ENCODE measurements at regions not wholly inside any gene's neighbourhood (a gene's known extent, or its start where the extent isn't known, plus 50 kb on each side); places are given as distances from the start of the nearest gene placed in this dataset.
A peak's percentile ranks its signal among the peaks of the same experiment; 100 is the strongest.

DNA sequence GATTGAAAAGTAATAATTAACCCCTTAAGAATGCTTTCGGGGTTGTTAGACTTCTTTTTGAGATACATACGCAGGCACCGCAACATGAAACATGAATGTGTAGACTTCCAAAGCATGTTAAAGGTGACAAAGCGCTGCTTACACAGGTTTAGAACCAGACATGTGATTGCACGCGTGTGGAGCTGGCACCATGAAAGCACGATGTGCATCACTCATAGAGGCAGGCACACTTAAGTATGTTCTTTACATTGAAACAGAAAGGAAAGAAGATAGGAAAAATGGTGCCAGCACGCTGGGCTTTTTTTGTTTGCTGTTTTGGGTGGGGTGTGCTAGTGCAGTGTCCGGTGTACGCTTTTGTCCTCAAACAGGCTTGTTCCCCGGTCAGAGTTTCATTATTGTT is 83.6 kb upstream of the PPARA start:
- peak; percentile 62 for DNase-seq (ENCODE audit: low read depth)

- DNase-seq (ENCODE audit: low read depth): peak; percentile 68
Measured at GRCh38 chr22:46067159-46068111, 82.9 kb upstream of the PPARA start.

DNA sequence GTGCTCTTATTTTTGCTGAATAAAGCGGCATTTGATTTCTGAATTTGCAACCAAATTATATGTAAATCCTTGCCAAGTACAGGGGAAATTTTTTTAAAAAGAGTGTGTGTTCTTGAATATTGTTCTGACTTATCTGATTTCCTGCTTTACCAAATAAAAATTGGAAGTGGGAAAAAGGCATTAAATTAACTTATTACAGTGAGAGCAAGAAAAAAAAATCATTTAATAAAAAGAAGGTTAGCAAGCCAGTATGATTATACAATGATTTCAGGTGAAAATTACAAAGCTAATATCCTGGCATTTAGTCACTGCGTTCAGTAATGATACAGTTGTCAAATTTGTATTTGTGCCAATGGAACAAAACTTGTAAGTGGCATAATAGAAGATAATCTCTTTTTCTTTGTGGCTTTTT is 82.1 kb upstream of the PPARA start:
- no peak for DNase-seq (ENCODE audit: low read depth)

GRCh38 chr22:46068593-46069491 is 81.5 kb upstream of the PPARA start:
- peak; percentile 94 for DNase-seq (ENCODE audit: low read depth)

DNA sequence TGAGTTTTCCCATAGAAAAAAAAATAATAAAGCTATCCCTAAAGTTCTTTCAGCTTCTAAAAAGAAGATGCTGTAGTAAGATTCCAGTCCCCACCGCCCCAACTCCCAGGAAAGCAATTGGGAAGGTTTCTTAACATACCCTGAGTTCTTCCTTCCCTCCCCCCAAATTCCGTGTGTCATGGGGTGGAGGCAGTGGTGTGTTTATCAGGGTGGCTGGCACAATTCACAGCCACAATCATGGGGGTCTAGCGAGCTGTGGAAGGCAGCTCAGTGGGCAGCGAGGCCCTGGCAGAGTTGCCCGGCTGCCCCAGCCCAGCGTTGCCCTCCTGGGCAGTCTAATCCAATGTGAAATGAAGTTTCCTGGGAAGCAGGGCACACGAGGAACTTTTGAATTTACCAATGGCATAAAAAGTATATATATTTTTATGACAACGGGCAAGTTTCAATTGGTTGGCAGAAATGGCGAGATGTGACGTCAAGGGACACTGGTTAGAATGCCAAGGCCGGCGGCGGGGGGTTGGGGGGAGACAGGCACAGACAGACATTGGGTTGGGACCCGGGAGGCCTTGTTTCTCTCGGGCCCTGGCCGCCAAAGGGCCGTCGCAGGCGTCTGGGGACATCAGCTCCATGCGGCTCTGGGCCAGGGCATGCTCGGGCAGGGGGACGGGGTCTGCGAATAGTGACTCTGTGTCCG is 80.7 kb upstream of the PPARA start:
- peak; percentile 94 for DNase-seq (ENCODE audit: low read depth)

DNA sequence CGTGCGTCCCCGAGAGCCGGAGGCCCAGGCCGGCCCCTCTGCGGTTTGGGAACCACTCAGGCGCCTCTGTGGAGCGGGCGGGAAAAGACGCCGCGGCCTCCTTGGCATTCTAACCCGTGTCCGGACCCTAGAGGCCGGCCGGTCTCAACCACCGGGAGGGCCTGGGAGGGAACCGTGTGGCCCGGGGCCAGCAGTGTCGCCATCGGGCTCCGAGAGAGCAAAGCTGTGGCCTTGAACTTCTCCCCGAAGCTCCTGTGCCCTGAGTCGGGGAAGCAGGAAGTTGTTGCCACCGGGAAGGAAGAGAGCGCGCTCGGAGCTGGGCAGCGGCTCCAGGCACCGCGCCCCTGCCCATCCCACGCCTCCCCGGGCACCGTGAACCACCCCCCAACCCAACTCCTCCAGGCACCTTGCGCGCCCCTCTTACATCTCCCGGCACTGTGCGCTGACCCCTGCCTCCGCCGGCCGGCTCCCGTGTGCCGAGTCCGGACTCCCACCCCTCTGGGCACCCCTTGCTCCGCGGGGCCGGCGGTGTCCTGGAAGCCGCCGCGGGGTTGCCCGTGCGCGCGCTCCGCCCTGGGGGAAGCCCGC is 80.0 kb upstream of the PPARA start:
- DNase-seq (ENCODE audit: low read depth): no peak

GRCh38 chr22:46070803-46071450 is 79.4 kb upstream of the PPARA start:
- no peak for DNase-seq (ENCODE audit: low read depth)

DNA sequence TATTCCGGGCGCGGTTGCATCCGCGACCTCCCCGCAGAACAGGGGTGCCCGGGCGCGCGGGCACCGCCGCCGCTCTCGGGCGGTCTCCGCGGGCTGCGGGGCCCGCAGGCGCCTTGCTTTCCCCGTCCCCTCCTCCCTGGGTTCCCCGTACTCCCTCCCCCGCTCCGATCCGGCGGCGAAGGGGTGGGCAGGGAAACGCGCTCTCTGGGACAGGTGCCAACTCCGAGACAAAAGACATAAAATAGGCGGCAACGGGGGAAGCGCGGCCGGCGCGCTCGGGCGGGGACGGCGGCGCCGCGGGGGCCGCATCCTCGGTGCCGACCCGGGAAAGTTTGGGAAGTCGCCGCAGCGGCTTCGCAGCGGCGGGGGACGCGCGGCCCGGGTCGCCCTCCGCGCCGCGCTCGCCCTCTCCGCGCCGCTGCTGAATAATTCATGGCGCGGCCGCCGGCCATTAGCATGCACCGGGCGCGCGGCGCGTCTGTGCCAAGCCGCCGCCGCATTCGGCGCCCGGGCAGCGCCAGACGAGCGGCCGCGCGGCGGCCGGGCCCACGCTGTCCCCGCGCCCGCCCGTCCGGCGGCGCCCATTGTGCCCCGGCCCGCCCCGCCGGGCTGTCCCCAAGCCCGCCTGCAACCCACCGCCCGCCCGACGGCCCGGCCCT is 78.7 kb upstream of the PPARA start:
- DNase-seq (ENCODE audit: low read depth): peak; percentile 89

GRCh38 chr22:46072110-46072881 is 78.0 kb upstream of the PPARA start:
- no peak for DNase-seq (ENCODE audit: low read depth)

GRCh38 chr22:46072981-46073682 is 77.2 kb upstream of the PPARA start:
- DNase-seq (ENCODE audit: low read depth): no peak

GRCh38 chr22:46073683-46074504 is 76.4 kb upstream of the PPARA start:
- no peak for DNase-seq (ENCODE audit: low read depth)

GRCh38 chr22:46074771-46075551 is 75.4 kb upstream of the PPARA start:
- DNase-seq (ENCODE audit: low read depth): no peak

- DNase-seq (ENCODE audit: low read depth): no peak
Measured at GRCh38 chr22:46075764-46076531, 74.4 kb upstream of the PPARA start.

- peak; percentile 69 for DNase-seq (ENCODE audit: low read depth)
Measured at GRCh38 chr22:46076651-46077339, 73.5 kb upstream of the PPARA start.

GRCh38 chr22:46077669-46078099 is 72.6 kb upstream of the PPARA start:
- DNase-seq (ENCODE audit: low read depth): no peak

Measured in M059J (cell line).